GM18951 (cell line): ENCODE measurements at regions not wholly inside any gene's neighbourhood (a gene's known extent, or its start where the extent isn't known, plus 50 kb on each side); places are given as distances from the start of the nearest gene placed in this dataset.
"Not testable (repeated sequence)": the region's sequence is repeated elsewhere in the genome, so short reads cannot be mapped to it uniquely, and the experiment has no call there.

Experiments used
- POLR2A ChIP-seq: IDR thresholded peaks from 4 replicates; pipeline ENCODE4 v1.6.1; 2011; ENCODE audit warnings: mild to moderate bottlenecking; ENCODE audit not compliant: insufficient read length, insufficient read depth; ENCODE audit errors: extremely low read depth
- in situ Hi-C: fragments of 300-500 bp; cut with MboI; formaldehyde crosslinking; loops from one replicate; pipeline ENCODE4 v1.12.0; 2022; ENCODE audit warnings: low sequenced_read_pairs, mixed read lengths, inconsistent platforms; ENCODE audit not compliant: unreplicated experiment

GRCh38 chr18:65607161-65607560, 143.7 kb upstream of the CDH7 start:
- in situ Hi-C loops, result no loop called here

GRCh38 chr18:65606551-65607130, 144.2 kb upstream of the CDH7 start:
- TF ChIP-seq POLR2A, result no peak
- in situ Hi-C loops, result no loop called here

More at GRCh38 chr18:65607161-65607560, 143.7 kb upstream of the CDH7 start:
- no peak for TF ChIP-seq POLR2A

GRCh38 chr18:65605352-65605751, 145.5 kb upstream of the CDH7 start:
- in situ Hi-C loops, result not testable (repeated sequence)

GRCh38 chr18:65601775-65602174, 149.0 kb upstream of the CDH7 start:
- no peak for TF ChIP-seq POLR2A
- in situ Hi-C loops, result no loop called here

GRCh38 chr18:65592435-65592834, 158.4 kb upstream of the CDH7 start:
- in situ Hi-C loops, result no loop called here

GRCh38 chr18:65587491-65587890, 163.3 kb upstream of the CDH7 start:
- in situ Hi-C loops, result no loop called here
- no peak for TF ChIP-seq POLR2A

More at GRCh38 chr18:65592435-65592834, 158.4 kb upstream of the CDH7 start:
- TF ChIP-seq POLR2A, result no peak

- in situ Hi-C loops, result not testable (repeated sequence)
These were observed 168.7 kb upstream of the CDH7 start for GRCh38 chr18:65582094-65582493.

- in situ Hi-C loops, result no loop called here
- no peak for TF ChIP-seq POLR2A
These were observed 181.9 kb upstream of the CDH7 start for GRCh38 chr18:65568866-65569265.

- in situ Hi-C loops, result no loop called here
These were observed 183.4 kb upstream of the CDH7 start for GRCh38 chr18:65567372-65567771.

GRCh38 chr18:65548316-65548715, 202.5 kb upstream of the CDH7 start:
- no peak for TF ChIP-seq POLR2A
- in situ Hi-C loops, result no loop called here

More at GRCh38 chr18:65567372-65567771, 183.4 kb upstream of the CDH7 start:
- no peak for TF ChIP-seq POLR2A

GRCh38 chr18:65547046-65547445, 203.8 kb upstream of the CDH7 start:
- no peak for TF ChIP-seq POLR2A
- in situ Hi-C loops, result no loop called here

GRCh38 chr18:65544701-65545100, 206.1 kb upstream of the CDH7 start:
- TF ChIP-seq POLR2A, result no peak
- in situ Hi-C loops, result no loop called here

GRCh38 chr18:65527879-65528633, 222.8 kb upstream of the CDH7 start:
- no peak for TF ChIP-seq POLR2A
- in situ Hi-C loops, result no loop called here

GRCh38 chr18:65526099-65526498, 224.7 kb upstream of the CDH7 start:
- TF ChIP-seq POLR2A, result no peak
- in situ Hi-C loops, result no loop called here

- no peak for TF ChIP-seq POLR2A
- in situ Hi-C loops, result no loop called here
These were observed 227.4 kb upstream of the CDH7 start for GRCh38 chr18:65523461-65523860.

- in situ Hi-C loops, result no loop called here
- TF ChIP-seq POLR2A, result no peak
These were observed 227.9 kb upstream of the CDH7 start for GRCh38 chr18:65522907-65523306.
